Retina (tissue), 1 donor: ENCODE measurements at regions not wholly inside any gene's neighbourhood (a gene's known extent, or its start where the extent isn't known, plus 50 kb on each side); places are given as distances from the start of the nearest gene placed in this dataset.

Experiments
- DNase-seq: peaks from one replicate; pipeline ENCODE4 v3.0.0-alpha.2; 2016

DNA sequence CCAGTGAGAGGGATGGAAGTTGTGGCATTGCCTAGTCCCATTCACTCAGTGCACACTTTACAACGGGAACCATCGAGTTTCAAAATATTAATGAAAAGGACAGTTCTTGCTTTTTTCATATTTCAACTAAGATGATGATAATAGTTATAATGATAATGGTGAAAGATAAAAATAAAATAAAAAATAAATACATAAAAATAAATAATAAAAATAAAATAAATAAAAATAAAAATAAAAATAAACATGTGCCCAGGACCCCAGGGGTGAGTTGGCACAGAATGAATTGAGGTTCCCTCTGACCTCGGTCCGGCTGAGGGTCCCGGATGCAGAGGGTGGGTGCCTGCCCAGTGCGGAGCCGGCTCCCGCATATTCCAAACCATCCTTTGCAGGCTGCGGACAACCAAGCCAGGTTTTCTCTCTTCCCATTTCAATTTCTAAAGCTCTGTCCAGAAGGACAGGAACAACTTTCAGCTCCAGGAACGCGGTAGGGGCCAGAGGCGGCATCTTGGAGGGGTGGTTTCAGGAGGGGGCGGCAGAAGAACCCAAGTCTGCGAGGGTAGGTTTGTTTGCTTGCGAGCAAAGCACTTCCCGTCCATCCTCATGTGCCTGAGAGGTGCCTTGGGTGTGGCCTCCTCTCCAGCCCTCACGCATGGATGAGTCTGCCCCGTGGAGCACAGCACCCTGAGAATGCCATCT is 236.8 kb downstream of the DLL1 start:
- no peak for DNase-seq

- DNase-seq, result no peak
Measured at GRCh38 chr6:170052991-170053821, 237.7 kb downstream of the DLL1 start.

DNA sequence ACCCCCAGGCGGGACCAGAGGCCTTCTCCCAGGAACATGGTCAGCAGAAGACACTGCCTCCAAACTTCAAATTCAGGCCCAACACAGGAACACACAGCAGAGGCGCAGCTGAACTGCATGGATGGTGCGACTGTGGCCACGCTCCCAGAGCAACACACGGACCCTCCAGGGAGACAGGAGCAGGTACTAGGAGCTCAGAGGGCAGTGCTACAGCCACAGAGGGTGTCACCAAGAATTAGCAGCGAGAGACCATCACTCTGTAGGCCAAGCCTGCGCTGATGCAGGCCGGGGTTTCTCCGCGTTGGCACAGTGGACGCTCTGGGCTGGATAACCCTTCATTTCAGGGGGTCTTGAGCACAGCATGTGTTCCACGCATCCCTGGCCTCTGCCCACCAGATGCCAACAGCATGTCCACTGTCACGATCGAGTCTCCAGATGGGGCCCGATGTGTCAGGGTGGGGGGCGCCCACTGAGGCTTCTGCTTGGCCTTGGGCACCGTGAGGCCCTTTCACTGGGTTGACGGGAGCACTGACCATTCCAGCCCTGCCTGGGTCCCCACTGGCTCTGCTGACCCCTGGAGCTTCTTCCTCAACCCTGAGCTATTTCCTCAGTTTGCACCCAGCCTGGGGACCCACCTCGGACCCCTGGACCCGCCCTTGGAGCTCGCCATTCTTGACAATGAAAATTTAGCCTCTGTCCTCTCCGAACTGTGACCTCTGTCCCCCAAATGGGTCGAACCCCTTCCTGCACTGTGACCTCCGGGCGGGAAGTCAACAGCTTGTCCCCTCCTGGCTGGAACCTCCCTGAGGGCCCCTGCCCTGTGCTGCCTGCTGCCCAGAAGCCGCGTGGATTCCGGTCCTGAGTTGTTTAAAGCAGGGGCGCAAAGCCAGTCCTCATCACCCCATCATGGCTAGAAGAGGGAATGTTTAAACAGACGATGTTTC is 239.4 kb downstream of the DLL1 start:
- DNase-seq, result no peak

- DNase-seq, result no peak
Measured at GRCh38 chr6:170050591-170051041, 240.3 kb downstream of the DLL1 start.

DNA sequence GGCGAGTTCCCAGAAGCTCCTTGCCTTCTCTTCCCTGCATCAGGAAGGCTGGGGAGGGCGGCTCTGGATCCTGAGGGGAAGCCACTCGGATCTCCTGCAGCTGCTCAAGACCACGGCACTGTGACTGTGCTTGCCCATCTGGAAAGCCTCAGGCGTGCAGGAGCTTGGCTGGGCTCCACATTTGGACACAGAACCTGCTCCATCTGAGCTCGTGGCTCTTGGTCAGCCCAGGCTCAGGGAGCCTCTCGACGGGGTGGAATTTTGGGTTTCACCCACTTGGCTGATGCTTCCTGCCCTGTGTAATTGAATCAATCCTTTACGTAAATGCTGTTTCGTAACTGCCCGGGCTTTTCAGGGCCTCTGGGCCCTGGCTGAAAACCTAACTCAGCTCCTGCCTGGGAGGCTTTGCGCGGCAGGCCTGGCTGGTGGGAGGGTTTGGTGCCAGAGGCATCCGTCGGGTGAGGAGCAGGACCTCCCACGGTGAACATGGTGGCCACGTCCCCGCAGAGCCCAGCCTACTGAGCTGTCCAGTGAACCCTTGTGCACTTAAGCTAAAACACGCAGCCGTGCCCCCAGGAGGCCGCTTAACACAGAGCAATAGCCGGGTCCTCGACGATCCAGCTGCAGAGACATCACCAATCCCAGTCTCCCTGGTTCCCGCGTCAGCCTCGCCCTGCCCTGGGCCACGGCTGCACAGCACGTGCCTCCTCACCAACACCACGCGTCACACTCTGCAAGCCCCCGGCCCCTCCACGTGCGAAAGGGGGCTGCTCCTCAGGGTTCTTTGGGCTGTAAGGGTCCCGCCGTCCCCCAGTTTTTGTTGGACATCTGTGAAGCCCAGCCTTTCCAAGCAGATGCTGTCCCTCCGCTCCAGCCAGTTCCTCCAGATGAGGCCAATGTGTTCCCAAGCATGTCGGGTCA is 241.0 kb downstream of the DLL1 start:
- no peak for DNase-seq

GRCh38 chr6:170048615-170049256 is 242.1 kb downstream of the DLL1 start:
- no peak for DNase-seq

GRCh38 chr6:170047823-170048222 is 243.1 kb downstream of the DLL1 start:
- no peak for DNase-seq

GRCh38 chr6:170046791-170047626 is 243.9 kb downstream of the DLL1 start:
- no peak for DNase-seq

DNA sequence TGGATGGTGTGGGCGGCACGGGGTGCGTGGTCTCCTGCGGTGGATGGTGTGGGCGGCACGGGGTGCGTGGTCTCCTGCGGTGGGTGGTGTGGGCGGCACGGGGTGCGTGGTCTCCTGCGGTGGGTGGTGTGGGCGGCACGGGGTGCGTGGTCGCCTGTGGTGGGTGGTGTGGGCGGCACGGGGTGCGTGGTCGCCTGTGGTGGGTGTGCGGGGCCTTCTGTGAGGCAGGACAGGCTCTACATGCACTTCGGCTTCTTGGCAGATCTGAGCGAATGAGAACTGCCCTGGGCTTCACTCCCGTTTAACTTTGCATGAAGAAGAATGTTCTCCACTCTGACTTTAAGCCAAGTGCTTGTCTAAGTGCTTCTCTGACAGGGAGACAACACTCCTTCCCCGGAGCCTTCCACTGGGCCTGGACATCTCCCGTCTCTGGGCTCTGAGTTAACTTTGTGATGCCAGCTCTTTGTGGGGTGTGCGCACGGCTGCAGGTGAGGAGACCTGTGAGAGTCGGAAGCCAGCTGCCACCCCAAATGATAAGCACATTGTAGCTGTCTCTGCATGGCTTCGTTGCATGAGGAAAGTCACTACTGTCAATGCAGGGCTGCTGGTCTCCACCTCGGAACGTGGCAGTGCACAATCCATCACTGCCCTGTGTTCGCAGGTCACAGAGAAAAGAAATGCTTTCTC is 244.8 kb downstream of the DLL1 start:
- DNase-seq, result no peak

- no peak for DNase-seq
Measured at GRCh38 chr6:170045563-170045960, 245.3 kb downstream of the DLL1 start.

DNA sequence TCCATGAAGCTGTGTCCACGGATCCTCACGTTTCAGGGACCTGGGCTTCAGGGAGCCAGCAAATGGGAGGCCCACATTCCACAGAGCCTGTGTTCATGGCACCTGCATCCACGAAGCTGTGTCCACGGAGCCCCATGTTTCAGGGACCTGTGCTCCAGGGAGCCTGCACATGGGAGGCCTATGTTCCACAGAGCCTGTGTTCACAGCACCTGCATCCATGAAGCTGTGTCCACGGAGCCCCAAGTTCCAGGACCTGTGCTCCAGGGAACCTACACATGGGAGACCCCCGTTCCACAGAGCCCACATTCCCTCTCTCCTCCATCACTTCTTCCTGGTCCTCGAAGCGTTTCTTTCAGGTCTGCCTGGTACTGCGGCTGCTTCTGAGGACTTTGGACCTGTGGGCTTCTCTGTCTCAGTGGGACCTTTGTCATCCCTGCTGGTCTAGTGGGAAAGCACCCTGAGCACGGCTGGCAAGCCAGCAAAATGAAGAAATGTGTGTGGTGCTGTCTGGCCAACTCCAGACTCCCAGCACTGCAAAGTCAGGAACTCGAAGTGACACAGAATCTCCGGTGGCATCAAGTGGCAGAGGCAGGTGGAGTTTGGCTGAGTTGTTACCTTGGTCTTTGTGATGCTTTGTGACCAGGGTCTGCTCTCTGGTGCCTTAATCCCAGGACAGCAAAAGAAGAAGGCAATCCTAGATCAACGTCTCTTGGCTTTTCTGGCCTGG is 245.9 kb downstream of the DLL1 start:
- no peak for DNase-seq

- DNase-seq, result no peak
Measured at GRCh38 chr6:170043881-170044790, 246.7 kb downstream of the DLL1 start.

DNA sequence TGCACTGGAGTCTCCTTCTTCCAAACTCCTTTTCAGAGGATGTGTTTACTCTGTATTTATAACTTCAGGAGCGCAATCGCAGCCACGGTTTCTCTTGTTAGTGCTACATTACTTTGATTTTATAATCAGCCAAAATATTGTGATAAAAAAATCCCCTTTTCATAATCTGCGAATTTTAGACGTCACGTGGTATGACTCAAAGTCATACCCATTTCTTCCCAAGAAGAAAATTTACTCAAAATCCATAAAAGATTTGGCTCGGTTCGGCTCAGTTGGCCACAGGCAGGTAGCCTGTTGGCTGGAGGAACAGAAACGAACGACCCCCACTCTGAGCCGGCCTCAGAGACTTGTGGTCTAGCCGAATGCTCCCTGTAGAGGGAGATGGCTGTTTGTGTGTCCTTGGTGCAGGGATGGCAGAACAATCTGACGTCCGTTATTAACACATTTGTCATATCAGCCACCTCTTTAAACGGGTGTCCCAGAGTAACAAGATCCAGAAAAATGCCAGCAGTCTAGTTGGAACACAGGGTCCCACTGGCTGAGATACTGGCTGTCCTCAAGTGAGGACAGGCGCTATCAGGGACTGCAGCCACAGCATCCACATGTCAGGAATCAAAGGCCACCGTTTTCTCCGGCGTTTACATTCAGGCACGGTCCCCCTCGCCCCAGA is 247.6 kb downstream of the DLL1 start:
- no peak for DNase-seq

DNA sequence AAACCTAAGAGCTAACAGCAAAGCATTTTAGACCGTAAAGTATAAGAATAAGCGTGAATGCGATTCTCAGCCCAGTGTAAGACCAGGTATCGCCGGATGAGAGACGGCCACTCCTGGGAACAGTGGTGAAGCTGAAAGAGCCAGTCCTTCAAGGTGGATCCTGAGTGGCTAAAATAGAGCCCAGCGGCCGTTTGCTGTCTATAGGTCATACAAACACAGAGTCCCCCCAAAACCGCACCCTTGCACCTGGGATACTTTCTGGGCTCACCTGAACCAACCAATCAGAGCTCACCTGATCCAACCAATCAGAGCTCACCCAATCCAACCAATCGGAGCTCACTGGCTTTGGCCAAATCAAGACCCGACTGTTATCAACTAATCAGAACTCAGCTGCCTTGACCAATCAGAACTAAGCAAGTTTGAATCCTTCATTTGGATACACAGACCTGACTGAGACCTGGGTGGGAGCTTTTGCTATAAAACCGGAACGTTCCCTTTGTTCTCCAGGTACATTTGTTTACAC is 248.2 kb downstream of the DLL1 start:
- DNase-seq, result no peak

- DNase-seq, result no peak
Measured at GRCh38 chr6:170042123-170042522, 248.8 kb downstream of the DLL1 start.

- DNase-seq, result no peak
Measured at GRCh38 chr6:170041526-170041925, 249.4 kb downstream of the DLL1 start.

DNA sequence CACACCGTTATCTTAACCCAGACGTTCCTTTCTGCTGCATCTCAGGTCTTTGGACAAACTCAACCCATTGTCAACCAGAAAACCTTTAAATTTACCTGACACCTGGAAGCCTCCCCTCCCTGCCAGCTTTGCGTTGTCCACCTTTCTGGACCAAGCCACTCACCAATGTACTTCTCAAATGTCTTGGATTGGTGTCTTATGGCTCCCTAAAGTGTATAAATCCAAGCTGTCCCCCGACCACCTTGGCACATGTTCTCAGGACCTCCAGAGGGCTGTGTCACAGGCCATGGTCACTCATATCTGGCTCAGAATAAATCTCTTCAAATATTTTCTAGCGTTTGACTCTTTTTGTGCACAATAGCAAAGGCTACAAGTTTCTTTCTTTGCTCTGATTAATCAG is 250.0 kb downstream of the DLL1 start:
- DNase-seq, result no peak
